Limb (tissue), 2 donors: ENCODE measurements at regions not wholly inside any gene's neighbourhood (a gene's known extent, or its start where the extent isn't known, plus 50 kb on each side); places are given as distances from the start of the nearest gene placed in this dataset.
"Not testable (repeated sequence)": the region's sequence is repeated elsewhere in the genome, so short reads cannot be mapped to it uniquely, and the experiment has no call there.

Experiments
- DNase-seq, 2 donors: peaks; one replicate each; pipeline ENCODE4 v3.0.0-alpha.2; 2016; ENCODE audit errors: extremely low spot score in 2 of 2

- DNase-seq, result no peak
Observed at GRCh38 chr1:112855152-112855828, 100.7 kb downstream of the SLC16A1 start.

DNA sequence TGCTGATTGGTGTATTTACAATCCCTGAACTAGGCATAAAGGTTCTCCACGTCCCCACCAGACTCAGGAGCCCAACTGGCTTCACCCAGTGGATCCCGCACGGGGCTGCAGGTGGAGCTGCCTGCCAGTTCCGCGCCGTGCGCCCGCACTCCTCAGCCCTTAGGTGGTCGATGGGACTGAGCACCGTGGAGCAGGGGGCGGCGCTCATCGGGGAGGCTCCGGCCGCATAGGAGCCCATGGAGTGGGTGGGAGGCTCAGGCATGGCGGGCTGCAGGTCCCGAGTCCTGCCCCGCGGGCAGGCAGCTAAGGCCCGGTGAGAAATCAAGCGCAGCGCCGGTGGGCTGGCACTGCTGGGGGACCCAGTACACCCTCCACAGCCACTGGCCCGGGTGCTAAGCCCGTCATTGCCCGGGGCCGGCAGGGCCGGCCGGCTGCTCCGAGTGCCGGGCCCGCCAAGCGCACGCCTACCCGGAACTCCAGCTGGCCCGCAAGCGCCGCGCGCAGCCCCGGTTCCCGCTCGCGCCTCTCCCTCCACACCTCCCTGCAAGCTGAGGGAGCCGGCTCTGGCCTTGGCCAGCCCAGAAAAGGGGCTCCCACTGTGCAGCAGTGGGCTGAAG lies 101.5 kb downstream of the SLC16A1 start:
- peak in 1 of 2 donors; percentile 30 for DNase-seq

DNA sequence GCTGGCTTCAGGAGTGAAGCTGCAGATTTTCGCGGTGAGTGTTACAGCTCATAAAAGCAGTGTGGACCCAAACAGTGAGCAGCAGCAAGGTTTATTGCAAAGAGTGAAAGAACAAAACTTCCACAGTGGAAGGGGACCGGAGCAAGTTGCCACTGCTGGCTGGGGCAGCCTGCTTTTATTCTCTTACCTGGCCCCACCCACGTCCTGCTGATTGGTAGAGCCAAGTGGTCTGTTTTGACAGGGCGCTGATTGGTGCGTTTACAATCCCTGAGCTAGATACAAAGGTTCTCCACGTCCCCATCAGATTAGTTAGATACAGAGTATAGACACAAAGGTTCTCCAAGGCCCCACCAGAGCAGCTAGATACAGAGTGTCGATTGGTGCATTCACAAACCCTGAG lies 102.1 kb downstream of the SLC16A1 start:
- not testable (repeated sequence) for DNase-seq

GRCh38 chr1:112852934-112853333 lies 103.1 kb downstream of the SLC16A1 start:
- no peak for DNase-seq

GRCh38 chr1:112852276-112852675 lies 103.7 kb downstream of the SLC16A1 start:
- DNase-seq, result no peak

DNA sequence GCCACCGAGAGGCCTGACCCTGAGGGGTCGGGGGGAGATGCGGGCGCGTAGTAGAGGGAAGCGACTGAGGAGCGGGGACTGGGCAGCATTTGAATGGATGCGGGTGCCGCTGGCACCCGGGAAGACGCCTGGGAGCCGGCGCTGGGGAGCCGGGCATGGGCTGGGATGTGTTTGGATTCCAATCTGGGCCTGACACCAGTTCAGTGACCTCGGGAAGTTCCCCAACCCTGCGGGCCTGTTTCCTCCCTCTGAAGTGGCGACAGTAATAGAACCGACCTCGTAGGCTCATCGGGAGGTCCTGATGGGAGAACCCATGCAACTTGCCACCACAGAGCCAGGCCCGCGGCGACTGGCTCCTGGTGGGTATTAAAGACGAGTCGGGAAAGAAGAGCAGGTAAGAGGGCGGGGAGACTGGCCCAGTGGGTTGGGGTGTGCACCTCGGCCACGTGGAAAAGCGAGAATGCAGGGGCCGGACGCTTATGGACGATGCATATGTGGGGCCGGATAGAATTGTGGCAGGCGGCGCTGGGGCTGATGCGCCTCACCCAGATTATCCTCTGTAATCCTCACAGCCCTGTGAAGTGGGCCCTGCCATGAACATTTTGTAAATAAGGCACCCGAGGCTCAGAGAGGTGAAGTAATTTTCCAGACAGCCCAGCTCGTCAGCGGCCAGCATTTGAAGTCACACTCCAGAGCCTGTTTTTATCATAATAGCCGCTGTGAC lies 105.8 kb downstream of the SLC16A1 start:
- no peak for DNase-seq

GRCh38 chr1:112849425-112850033 lies 106.5 kb downstream of the SLC16A1 start:
- peak; percentile 33 to 79 for DNase-seq

- DNase-seq, result no peak
Observed at GRCh38 chr1:112841825-112842224, 114.2 kb downstream of the SLC16A1 start.

GRCh38 chr1:112840631-112841624 lies 115.1 kb downstream of the SLC16A1 start:
- no peak for DNase-seq

GRCh38 chr1:112836642-112837041 lies 119.4 kb downstream of the SLC16A1 start:
- DNase-seq, result no peak

DNA sequence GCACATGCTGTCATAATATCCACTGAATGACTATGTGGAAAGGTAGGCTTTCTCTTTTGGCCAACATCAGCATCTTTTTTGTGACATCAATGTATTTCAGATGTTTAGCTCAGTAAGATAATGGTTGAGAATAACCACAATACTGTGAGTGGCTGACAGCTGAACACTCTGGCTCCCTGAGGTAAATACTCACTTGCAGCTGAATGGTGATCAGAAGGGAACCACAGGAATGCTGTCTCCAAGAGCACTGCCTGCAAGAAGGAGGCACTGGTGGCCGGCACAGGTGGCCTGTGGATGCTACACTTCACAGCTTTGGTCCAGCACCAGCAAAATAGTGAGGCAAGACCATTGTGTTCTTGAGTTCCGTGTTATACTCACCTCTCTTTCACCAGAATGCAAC lies 118.7 kb upstream of the PPM1J start:
- DNase-seq, result no peak

GRCh38 chr1:112832259-112832658 lies 117.1 kb upstream of the PPM1J start:
- not testable (repeated sequence) for DNase-seq

DNA sequence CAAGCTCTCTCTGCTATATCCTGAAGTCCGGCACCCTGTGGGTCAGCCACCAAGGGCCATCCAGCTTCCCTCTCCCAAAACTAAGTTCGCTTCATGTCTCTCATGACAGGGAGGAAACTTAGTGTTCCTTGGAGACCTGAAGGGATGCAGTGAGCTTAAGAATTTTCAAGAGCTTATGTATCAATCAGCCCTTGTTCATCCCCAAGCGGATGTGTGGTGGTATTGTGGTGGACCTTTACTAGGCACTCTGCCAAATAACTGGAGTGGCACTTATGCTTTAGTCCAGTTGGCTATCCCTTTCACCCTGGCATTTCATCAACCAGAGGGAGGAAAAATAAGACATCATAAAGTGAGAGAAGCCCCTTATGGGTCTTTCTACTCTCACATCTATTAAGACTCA lies 114.6 kb upstream of the PPM1J start:
- DNase-seq, result not testable (repeated sequence)

DNA sequence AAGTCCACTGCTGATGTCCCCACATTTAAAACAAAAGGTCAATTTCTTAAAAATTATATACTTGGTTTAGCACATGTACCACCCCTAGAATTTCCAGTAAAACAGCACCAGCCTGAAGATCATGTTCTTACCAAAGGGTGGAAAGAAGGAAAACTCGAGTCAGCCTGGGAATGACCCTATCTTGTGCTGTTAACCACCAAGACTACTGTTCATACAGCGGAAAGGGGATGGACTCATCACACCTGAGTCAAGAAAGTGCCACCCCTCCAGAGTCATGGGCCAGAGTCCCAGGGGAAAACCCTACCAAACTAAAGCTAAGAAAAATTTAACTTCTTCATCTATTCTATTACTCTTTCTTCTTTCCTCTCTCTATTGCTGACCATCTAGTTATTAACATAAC lies 113.6 kb upstream of the PPM1J start:
- DNase-seq, result no peak

DNA sequence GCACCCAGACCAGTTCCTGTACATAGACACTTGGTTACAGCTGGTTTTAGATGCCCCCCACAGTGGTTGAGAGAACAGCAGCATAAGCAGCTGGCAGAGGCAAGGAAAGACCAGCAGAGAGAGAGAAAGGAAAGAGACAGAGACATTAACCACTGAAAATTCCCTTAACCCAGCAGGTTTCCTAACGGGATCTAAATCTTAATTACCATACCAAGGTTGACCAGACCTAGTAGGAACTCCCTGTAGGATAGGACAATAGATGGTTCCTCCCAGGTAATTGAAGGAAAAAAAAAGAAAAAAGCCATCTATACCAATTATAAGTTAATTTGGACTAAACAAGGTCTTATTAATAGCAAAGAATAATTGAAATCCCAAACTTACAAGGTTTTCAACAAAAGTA lies 112.3 kb upstream of the PPM1J start:
- DNase-seq, result not testable (repeated sequence)

DNA sequence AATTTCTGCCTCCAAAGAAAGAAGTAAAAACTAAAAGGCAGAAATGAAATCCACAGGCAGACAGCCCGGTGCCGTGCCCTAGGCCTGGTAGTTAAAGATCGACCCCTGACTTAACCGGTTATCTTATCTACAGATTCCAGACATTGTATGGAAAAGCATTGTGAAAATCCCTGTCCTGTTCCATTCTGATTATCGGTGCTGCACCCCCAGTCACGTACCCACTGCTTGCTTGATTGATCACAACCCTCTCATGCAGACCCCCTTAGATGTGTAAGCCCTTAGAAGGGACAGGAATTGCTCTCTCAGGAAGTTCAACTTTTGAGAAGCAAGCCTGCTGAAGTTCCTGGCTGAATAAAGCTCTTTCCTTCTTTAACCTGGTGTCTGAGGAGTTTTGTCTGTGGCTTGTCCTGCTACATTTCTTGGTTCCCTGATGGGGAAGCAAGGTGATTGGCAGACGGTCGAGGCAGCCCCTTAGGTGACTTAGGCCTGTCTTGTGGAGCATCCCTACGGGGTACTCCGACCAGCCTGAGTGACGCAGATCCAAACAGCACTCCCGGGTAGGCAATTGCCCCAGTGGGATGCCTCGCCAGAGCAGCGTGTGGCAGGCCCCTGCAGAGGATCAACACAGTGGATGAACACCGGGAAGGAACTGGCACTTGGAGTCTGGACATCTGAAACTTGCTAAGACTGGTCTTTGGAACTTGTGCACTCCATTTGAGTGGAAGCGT lies 111.2 kb upstream of the PPM1J start:
- no peak for DNase-seq

GRCh38 chr1:112825563-112826216 lies 110.6 kb upstream of the PPM1J start:
- DNase-seq, result not testable (repeated sequence)

DNA sequence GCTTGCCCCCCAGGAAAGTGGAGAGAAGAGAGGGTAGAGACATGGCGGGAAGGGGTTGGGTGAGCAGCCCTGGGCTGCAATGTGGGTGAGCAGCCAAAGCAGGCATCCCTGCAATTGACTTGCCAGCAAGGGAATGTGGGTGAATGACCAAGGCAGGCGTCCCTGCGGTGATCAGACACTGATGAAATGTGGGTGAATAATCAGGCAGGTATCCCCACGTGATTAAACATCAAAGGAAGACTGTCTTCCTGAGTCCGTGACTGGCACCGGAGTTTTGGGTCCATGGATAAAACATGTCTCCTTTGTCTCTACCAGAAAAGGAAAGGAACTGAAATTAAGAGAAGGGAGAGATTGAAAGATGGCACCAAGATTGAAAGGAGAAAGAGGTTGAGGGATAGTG lies 109.9 kb upstream of the PPM1J start:
- DNase-seq, result not testable (repeated sequence)

GRCh38 chr1:112821307-112822063 lies 106.4 kb upstream of the PPM1J start:
- not testable (repeated sequence) for DNase-seq
